GM21529 (cell line): ENCODE measurements at regions not wholly inside any gene's neighbourhood (a gene's known extent, or its start where the extent isn't known, plus 50 kb on each side); places are given as distances from the start of the nearest gene placed in this dataset.

Experiments
- ATAC-seq: cut with Tn5 transposase; IDR thresholded peaks from one replicate; pipeline ENCODE4 v1.9.1; 2021; ENCODE audit not compliant: unreplicated experiment

GRCh38 chr4:120977435-120977997 is 55.0 kb upstream of the PRDM5 start:
- ATAC-seq, result peak; percentile 91

- ATAC-seq, result no peak
Measured at GRCh38 chr4:120973207-120973606, 50.7 kb upstream of the PRDM5 start.
